HEK293T (cell line): ENCODE measurements at regions not wholly inside any gene's neighbourhood (a gene's known extent, or its start where the extent isn't known, plus 50 kb on each side); places are given as distances from the start of the nearest gene placed in this dataset.

ENCODE experiments used
- CTCF ChIA-PET: fragments of 350-600 bp; formaldehyde crosslinking; extraction: SDS; loops from one replicate; lab custom pipeline; 2021; ENCODE audit warnings: antibody characterized with exemption, inconsistent platforms; lab: Yijun Ruan, JAX
- POLR2A ChIA-PET: fragments of 350-600 bp; formaldehyde crosslinking; extraction: SDS; loops from one replicate; lab custom pipeline; 2020; ENCODE audit warnings: antibody characterized with exemption, inconsistent platforms; lab: Yijun Ruan, JAX
- DNase-seq: peaks from one replicate; pipeline ENCODE4 v3.0.0; 2012; ENCODE audit warnings: mixed read lengths; ENCODE audit errors: extremely low spot score
- ARNT ChIP-seq: fragments of 450-650 bp; IDR thresholded peaks from 2 replicates; pipeline ENCODE4 v1.6.1; 2017; ENCODE audit warnings: mild to moderate bottlenecking
- BHLHE40 ChIP-seq: fragments of 450-650 bp; IDR thresholded peaks from 2 replicates; pipeline ENCODE4 v1.6.1; 2016; ENCODE audit warnings: mild to moderate bottlenecking, moderate library complexity, borderline replicate concordance
- CTBP1 ChIP-seq: fragments of 450-650 bp; IDR thresholded peaks from 2 replicates; pipeline ENCODE4 v1.6.1; 2016; ENCODE audit warnings: borderline replicate concordance
- ELF4 ChIP-seq: fragments of 450-650 bp; IDR thresholded peaks from 2 replicates; pipeline ENCODE4 v1.6.1; 2017; ENCODE audit warnings: antibody characterized with exemption
- FOXA1 ChIP-seq: fragments of 450-650 bp; IDR thresholded peaks from 2 replicates; pipeline ENCODE4 v1.6.1; 2016; ENCODE audit warnings: mild to moderate bottlenecking
- FOXK2 ChIP-seq: fragments of 450-650 bp; IDR thresholded peaks from 2 replicates; pipeline ENCODE4 v1.6.1; 2016; ENCODE audit warnings: mild to moderate bottlenecking
- FOXM1 ChIP-seq: fragments of 450-650 bp; IDR thresholded peaks from 2 replicates; pipeline ENCODE4 v1.6.1; 2017; ENCODE audit warnings: mild to moderate bottlenecking, borderline replicate concordance
- HDGF ChIP-seq: fragments of 450-650 bp; IDR thresholded peaks from 2 replicates; pipeline ENCODE4 v1.6.1; 2017; ENCODE audit warnings: antibody characterized with exemption, borderline replicate concordance
- L3MBTL2 ChIP-seq: fragments of 450-650 bp; conservative IDR thresholded peaks from 2 replicates; pipeline ENCODE4 v1.6.1; 2016; ENCODE audit warnings: mild to moderate bottlenecking
- LEF1 ChIP-seq: fragments of 450-650 bp; IDR thresholded peaks from 2 replicates; pipeline ENCODE4 v1.6.1; 2017; ENCODE audit warnings: mild to moderate bottlenecking, borderline replicate concordance
- NFRKB ChIP-seq: fragments of 450-650 bp; IDR thresholded peaks from 2 replicates; pipeline ENCODE4 v1.6.1; 2016; ENCODE audit warnings: mild to moderate bottlenecking, moderate library complexity
- PKNOX1 ChIP-seq: fragments of 450-650 bp; IDR thresholded peaks from 2 replicates; pipeline ENCODE4 v1.6.1; 2016
- SP1 ChIP-seq: fragments of 450-650 bp; IDR thresholded peaks from 2 replicates; pipeline ENCODE4 v1.6.1; 2017
- SUZ12 ChIP-seq: fragments of 450-650 bp; IDR thresholded peaks from 2 replicates; pipeline ENCODE4 v1.6.1; 2016; ENCODE audit warnings: mild to moderate bottlenecking
- TARDBP ChIP-seq: fragments of 450-650 bp; IDR thresholded peaks from 2 replicates; pipeline ENCODE4 v1.6.1; 2016
- ZNF384 ChIP-seq: fragments of 450-650 bp; IDR thresholded peaks from 2 replicates; pipeline ENCODE4 v1.6.1; 2016

DNA sequence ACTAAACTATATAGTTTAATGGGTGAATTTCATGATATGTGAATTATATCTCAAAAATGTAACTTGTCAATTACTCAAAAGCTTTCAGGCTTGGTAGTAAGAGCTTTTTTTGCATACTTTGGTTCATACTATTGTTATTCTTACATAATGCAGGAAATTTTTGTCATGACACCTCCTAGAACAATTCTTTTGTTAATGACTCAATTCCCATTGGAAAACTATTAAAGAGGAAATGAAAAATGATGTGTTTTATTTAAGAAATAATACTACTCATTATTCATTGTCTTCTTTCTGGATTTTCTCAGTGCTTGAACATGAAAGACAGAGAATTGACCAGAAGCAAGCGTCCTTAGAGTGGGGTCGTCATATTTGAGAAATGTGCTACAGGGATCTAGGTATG is 196.4 kb upstream of the KCNJ16 start:
- POLR2A ChIA-PET, result no interaction called here
- CTCF ChIA-PET, result no interaction called here
- no peak for DNase-seq
- TF ChIP-seq BHLHE40 (no peak), ARNT (no peak), LEF1 (no peak), ELF4 (no peak), HDGF (no peak), SUZ12 (no peak), FOXM1 (no peak), SP1 (no peak), CTBP1 (no peak), ZNF384 (no peak), TARDBP (no peak), L3MBTL2 (no peak), NFRKB (no peak), PKNOX1 (no peak), FOXK2 (no peak), FOXA1 (no peak)

- DNase-seq, result no peak
- no peak for TF ChIP-seq FOXK2
- no peak for TF ChIP-seq ZNF384
- no peak for TF ChIP-seq NFRKB
- no peak for TF ChIP-seq LEF1
- no peak for TF ChIP-seq CTBP1
- TF ChIP-seq HDGF, result no peak
- no peak for TF ChIP-seq SUZ12
- TF ChIP-seq FOXA1, result no peak
- TF ChIP-seq ELF4, result no peak
- no peak for TF ChIP-seq L3MBTL2
- TF ChIP-seq PKNOX1, result no peak
- TF ChIP-seq ARNT, result no peak
- no peak for TF ChIP-seq SP1
- CTCF ChIA-PET, result no interaction called here
- POLR2A ChIA-PET, result no interaction called here
Observed at GRCh38 chr17:69879576-69879975, 195.4 kb upstream of the KCNJ16 start.

GRCh38 chr17:69880591-69881112 is 194.4 kb upstream of the KCNJ16 start:
- ChIA-PET POLR2A (no interaction called here), CTCF (no interaction called here)
- TF ChIP-seq FOXM1 (no peak), PKNOX1 (no peak), SP1 (no peak), BHLHE40 (no peak), ZNF384 (no peak), FOXK2 (no peak), ELF4 (no peak), LEF1 (no peak), L3MBTL2 (no peak), NFRKB (no peak), SUZ12 (no peak), TARDBP (no peak), HDGF (no peak), ARNT (no peak), FOXA1 (no peak)
- DNase-seq, result no peak

GRCh38 chr17:69882281-69882680 is 192.7 kb upstream of the KCNJ16 start:
- DNase-seq, result no peak
- ChIA-PET POLR2A (no interaction called here), CTCF (no interaction called here)
- TF ChIP-seq FOXM1, result no peak
- TF ChIP-seq FOXK2, result no peak
- TF ChIP-seq HDGF, result no peak

- ChIA-PET POLR2A (no interaction called here), CTCF (no interaction called here)
- DNase-seq, result no peak
- no peak for TF ChIP-seq ELF4
- no peak for TF ChIP-seq L3MBTL2
- TF ChIP-seq SP1, result no peak
- no peak for TF ChIP-seq FOXK2
- TF ChIP-seq SUZ12, result no peak
- no peak for TF ChIP-seq ZNF384
- TF ChIP-seq ARNT, result no peak
- no peak for TF ChIP-seq FOXA1
- TF ChIP-seq CTBP1, result no peak
- no peak for TF ChIP-seq NFRKB
- TF ChIP-seq TARDBP, result no peak
- TF ChIP-seq FOXM1, result no peak
- no peak for TF ChIP-seq HDGF
- TF ChIP-seq PKNOX1, result no peak
- no peak for TF ChIP-seq BHLHE40
Observed at GRCh38 chr17:69883120-69883519, 191.9 kb upstream of the KCNJ16 start.

DNA sequence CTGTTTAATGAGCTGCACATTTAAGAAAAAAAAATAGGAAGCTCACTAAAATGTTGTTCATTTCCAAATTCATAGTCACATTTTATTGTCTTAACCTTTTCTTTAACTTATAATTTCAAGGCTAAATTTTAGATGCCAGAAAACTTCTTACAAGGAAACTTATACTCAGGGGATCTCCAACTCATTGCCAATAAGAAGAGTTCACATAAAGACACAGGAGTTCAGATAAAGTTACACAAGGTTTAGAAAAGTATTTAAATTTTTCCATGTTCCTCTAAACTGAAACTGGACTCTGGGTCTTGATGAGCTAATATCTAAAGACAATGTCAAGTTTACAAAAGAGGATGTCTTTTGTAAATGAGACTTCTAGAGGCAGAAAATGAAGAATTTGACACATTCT is 190.7 kb upstream of the KCNJ16 start:
- TF ChIP-seq TARDBP (no peak), L3MBTL2 (no peak), SUZ12 (no peak), SP1 (no peak)
- CTCF ChIA-PET, result no interaction called here
- POLR2A ChIA-PET, result no interaction called here
- no peak for DNase-seq
